Mesothelial cell of epicardium (in vitro differentiated cells): ENCODE measurements at regions not wholly inside any gene's neighbourhood (a gene's known extent, or its start where the extent isn't known, plus 50 kb on each side); places are given as distances from the start of the nearest gene placed in this dataset.
A peak's percentile ranks its signal among the peaks of the same experiment; 100 is the strongest.

Experiments
- DNase-seq, 2 experiments: peaks; one replicate each; pipeline ENCODE4 v3.0.0; 2021; ENCODE audit warnings: low spot score in 2 of 2; ENCODE audit not compliant: unreplicated experiment in 2 of 2
- H3K27ac Mint-ChIP-seq: 2 replicates; pipeline ENCODE4 v1.8.0; 2021; ENCODE audit warnings: mixed read lengths
- H3K27me3 Mint-ChIP-seq: 2 replicates; pipeline ENCODE4 v1.8.0; 2021; ENCODE audit warnings: low read depth, mixed read lengths
- H3K36me3 Mint-ChIP-seq: 2 replicates; pipeline ENCODE4 v1.8.0; 2021; ENCODE audit warnings: mixed read lengths
- H3K4me1 Mint-ChIP-seq: 2 replicates; pipeline ENCODE4 v1.8.0; 2021; ENCODE audit warnings: mixed read lengths
- H3K4me3 Mint-ChIP-seq: 2 replicates; pipeline ENCODE4 v1.8.0; 2021; ENCODE audit warnings: mild to moderate bottlenecking, moderate library complexity, mixed read lengths
- H3K9me3 Mint-ChIP-seq: 2 replicates; pipeline ENCODE4 v1.8.0; 2021; ENCODE audit warnings: mixed read lengths
- TF ChIP-seq, protein P1 (sequence below): fragments of 200-600 bp; sonication (generic); IDR thresholded peaks from one replicate; pipeline ENCODE4 v1.5.0; 2021; ENCODE audit warnings: antibody characterized with exemption; ENCODE audit not compliant: unreplicated experiment

- no peak for DNase-seq
- H3K9me3 Mint-ChIP-seq: peaks cover 28% of the 10 kb centered on the region
- TF ChIP-seq, protein P1, sequence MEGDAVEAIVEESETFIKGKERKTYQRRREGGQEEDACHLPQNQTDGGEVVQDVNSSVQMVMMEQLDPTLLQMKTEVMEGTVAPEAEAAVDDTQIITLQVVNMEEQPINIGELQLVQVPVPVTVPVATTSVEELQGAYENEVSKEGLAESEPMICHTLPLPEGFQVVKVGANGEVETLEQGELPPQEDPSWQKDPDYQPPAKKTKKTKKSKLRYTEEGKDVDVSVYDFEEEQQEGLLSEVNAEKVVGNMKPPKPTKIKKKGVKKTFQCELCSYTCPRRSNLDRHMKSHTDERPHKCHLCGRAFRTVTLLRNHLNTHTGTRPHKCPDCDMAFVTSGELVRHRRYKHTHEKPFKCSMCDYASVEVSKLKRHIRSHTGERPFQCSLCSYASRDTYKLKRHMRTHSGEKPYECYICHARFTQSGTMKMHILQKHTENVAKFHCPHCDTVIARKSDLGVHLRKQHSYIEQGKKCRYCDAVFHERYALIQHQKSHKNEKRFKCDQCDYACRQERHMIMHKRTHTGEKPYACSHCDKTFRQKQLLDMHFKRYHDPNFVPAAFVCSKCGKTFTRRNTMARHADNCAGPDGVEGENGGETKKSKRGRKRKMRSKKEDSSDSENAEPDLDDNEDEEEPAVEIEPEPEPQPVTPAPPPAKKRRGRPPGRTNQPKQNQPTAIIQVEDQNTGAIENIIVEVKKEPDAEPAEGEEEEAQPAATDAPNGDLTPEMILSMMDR: no peak
- peaks cover 2% of the 10 kb centered on the region for H3K4me1 Mint-ChIP-seq
- H3K36me3 Mint-ChIP-seq: peaks cover 1% of the 10 kb centered on the region
- H3K4me3 Mint-ChIP-seq: no peak overlapping the region
- no peak overlapping the region for H3K27ac Mint-ChIP-seq
- no peaks in the 10 kb centered on the region for H3K27me3 Mint-ChIP-seq
Observed at GRCh38 chr6:10259671-10260070, 155.2 kb downstream of the TFAP2A start.

DNA sequence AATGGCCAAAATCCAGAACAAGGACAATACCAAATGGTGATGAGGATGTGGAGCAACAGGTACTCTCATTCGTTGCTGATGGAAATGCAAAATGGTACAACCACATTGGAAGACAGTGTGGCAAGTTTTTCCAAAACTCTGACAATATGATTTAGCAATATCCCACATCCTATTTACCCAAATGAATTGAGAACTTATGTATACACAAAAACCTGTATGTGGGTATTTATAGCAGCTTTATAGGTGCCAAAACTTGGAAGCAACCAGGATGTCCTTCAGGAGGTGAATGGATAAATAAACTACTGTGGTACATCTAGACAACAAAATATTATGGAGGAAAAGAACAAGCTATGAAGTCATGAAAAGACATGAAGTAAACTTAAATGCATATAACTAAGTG, 156.5 kb downstream of the TFAP2A start:
- H3K27ac Mint-ChIP-seq: no peak overlapping the region

GRCh38 chr6:10256113-10256690, 158.7 kb downstream of the TFAP2A start:
- Mint-ChIP-seq H3K27me3 (no peaks in the 10 kb centered on the region), H3K36me3 (peaks cover 1% of the 10 kb centered on the region), H3K9me3 (peaks cover 28% of the 10 kb centered on the region), H3K27ac (no peak overlapping the region), H3K4me1 (peaks cover 2% of the 10 kb centered on the region), H3K4me3 (no peak overlapping the region)
- DNase-seq: no peak
- TF ChIP-seq, protein P1: peak; percentile 83

More for the DNA sequence above, 156.5 kb downstream of the TFAP2A start:
- H3K27me3 Mint-ChIP-seq: no peaks in the 10 kb centered on the region
- DNase-seq: no peak
- H3K36me3 Mint-ChIP-seq: peaks cover 1% of the 10 kb centered on the region
- peaks cover 28% of the 10 kb centered on the region for H3K9me3 Mint-ChIP-seq
- no peak overlapping the region for H3K4me3 Mint-ChIP-seq
- H3K4me1 Mint-ChIP-seq: peaks cover 2% of the 10 kb centered on the region
- TF ChIP-seq, protein P1: no peak

DNA sequence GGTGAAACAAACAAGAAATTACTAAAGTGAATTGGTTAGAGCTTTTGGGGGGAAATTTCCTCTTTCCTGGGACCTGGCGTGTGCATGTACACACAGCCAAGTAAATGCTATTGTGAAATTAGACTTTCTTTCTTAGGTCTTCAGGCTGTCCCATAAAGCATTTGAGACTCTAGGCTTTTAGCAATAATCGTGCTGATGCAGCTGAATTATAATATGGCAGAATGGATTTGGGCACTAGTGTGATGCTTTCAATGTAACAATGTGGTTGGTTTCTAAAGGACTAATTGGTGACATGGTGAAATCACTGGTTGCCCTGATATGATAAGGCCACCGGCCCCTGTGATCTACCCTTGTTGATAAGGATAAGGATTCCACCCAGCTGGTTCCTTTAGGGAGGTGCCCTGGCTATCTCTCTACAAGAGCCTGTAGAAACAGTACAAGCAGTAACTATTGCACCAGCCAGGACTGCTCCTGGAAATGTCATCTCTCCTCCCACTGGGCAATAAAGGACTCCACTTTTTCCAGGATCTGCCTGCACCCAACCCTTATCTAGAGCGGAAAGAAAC, 164.1 kb downstream of the TFAP2A start:
- no peak for DNase-seq
- Mint-ChIP-seq H3K36me3 (no peaks in the 10 kb centered on the region), H3K9me3 (peaks cover 4% of the 10 kb centered on the region), H3K27me3 (no peaks in the 10 kb centered on the region), H3K27ac (no peak overlapping the region), H3K4me1 (peaks cover 6% of the 10 kb centered on the region), H3K4me3 (no peak overlapping the region)
- TF ChIP-seq, protein P1: no peak

DNA sequence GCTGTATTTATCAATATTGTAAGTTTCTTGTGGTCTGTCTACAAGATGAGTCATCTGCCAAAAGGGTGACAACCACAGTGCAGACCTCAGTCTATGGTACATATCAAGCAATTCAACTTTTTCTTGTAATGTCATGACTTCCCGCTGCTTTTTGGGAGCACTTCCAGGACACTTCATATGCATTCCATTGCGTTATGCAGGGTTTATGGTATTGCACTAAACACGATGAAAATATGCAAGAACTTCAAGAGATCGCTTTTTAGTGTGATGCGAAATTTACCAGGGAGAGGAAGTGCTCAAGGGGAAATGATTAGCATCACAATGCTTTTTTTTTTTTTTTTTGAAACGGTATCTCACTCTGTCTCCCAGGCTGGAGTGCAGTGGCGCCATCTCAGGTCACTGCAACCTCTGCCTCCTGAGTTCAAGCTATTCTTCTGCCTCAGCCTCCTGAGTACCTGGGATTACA, 166.5 kb downstream of the TFAP2A start:
- H3K9me3 Mint-ChIP-seq: peaks cover 3% of the 10 kb centered on the region
- TF ChIP-seq, protein P1: no peak
- H3K27ac Mint-ChIP-seq: no peak overlapping the region
- no peak for DNase-seq
- H3K4me3 Mint-ChIP-seq: no peak overlapping the region
- H3K36me3 Mint-ChIP-seq: no peaks in the 10 kb centered on the region
- H3K27me3 Mint-ChIP-seq: no peaks in the 10 kb centered on the region
- H3K4me1 Mint-ChIP-seq: peaks cover 6% of the 10 kb centered on the region
